GM18526 (cell line): ENCODE measurements at regions not wholly inside any gene's neighbourhood (a gene's known extent, or its start where the extent isn't known, plus 50 kb on each side); places are given as distances from the start of the nearest gene placed in this dataset.

Experiments used
- POLR2A ChIP-seq: IDR thresholded peaks from 3 replicates; pipeline ENCODE4 v1.6.1; 2011; ENCODE audit not compliant: insufficient read length; ENCODE audit errors: extremely low read depth

GRCh38 chr2:41904459-41904858 lies 143.4 kb upstream of the PKDCC start:
- TF ChIP-seq POLR2A: no peak

GRCh38 chr2:41905597-41906337 lies 142.1 kb upstream of the PKDCC start:
- no peak for TF ChIP-seq POLR2A

- TF ChIP-seq POLR2A: no peak
These were observed 141.5 kb upstream of the PKDCC start for GRCh38 chr2:41906338-41906725.

GRCh38 chr2:41907141-41907540 lies 140.7 kb upstream of the PKDCC start:
- no peak for TF ChIP-seq POLR2A

- no peak for TF ChIP-seq POLR2A
These were observed 140.0 kb upstream of the PKDCC start for GRCh38 chr2:41907771-41908207.

- no peak for TF ChIP-seq POLR2A
These were observed 139.5 kb upstream of the PKDCC start for GRCh38 chr2:41908349-41908748.

GRCh38 chr2:41909584-41909983 lies 138.2 kb upstream of the PKDCC start:
- no peak for TF ChIP-seq POLR2A

GRCh38 chr2:41910126-41910525 lies 137.7 kb upstream of the PKDCC start:
- no peak for TF ChIP-seq POLR2A

- TF ChIP-seq POLR2A: no peak
These were observed 136.8 kb upstream of the PKDCC start for GRCh38 chr2:41911033-41911432.

GRCh38 chr2:41912337-41912736 lies 135.5 kb upstream of the PKDCC start:
- no peak for TF ChIP-seq POLR2A

- no peak for TF ChIP-seq POLR2A
These were observed 135.0 kb upstream of the PKDCC start for GRCh38 chr2:41912776-41913175.

GRCh38 chr2:41913311-41913710 lies 134.5 kb upstream of the PKDCC start:
- no peak for TF ChIP-seq POLR2A

GRCh38 chr2:41913921-41914609 lies 133.8 kb upstream of the PKDCC start:
- no peak for TF ChIP-seq POLR2A

- no peak for TF ChIP-seq POLR2A
These were observed 132.9 kb upstream of the PKDCC start for GRCh38 chr2:41914936-41915335.

GRCh38 chr2:41916177-41916576 lies 131.6 kb upstream of the PKDCC start:
- TF ChIP-seq POLR2A: no peak

GRCh38 chr2:41917587-41917986 lies 130.2 kb upstream of the PKDCC start:
- no peak for TF ChIP-seq POLR2A

GRCh38 chr2:41919135-41919534 lies 128.7 kb upstream of the PKDCC start:
- TF ChIP-seq POLR2A: no peak
